ENCODE measurements at regions not wholly inside any gene's neighbourhood (a gene's known extent, or its start where the extent isn't known, plus 50 kb on each side); places are given as distances from the start of the nearest gene placed in this dataset.

- no peak for TF ChIP-seq CTCF (IDR thresholded peaks at IDR 0.05)
- TF ChIP-seq POLR2A (IDR thresholded peaks at IDR 0.05) = no peak
Measured at GRCh38 chr7:115122388-115122787, 200.5 kb downstream of the MDFIC start.
